Uterus (tissue), 3 donors: ENCODE measurements at regions not wholly inside any gene's neighbourhood (a gene's known extent, or its start where the extent isn't known, plus 50 kb on each side); places are given as distances from the start of the nearest gene placed in this dataset.

ENCODE experiments used
- DNase-seq, 2 donors: peaks; one replicate each; pipeline ENCODE4 v3.0.0-alpha.2; 2019 to 2020
- H3K27ac ChIP-seq, 2 donors: fragments of 200-600 bp; sonication (generic); 1 replicate in 1 of 2; 2 replicates in 1 of 2; pipeline ENCODE4 v1.5.1; 2016 to 2018
- H3K27me3 ChIP-seq, 2 donors: fragments of 200-600 bp; sonication (generic); one replicate each; pipeline ENCODE4 v1.5.1; 2018 to 2019; ENCODE audit warnings: control low read depth in 1 of 2
- H3K36me3 ChIP-seq, 2 donors: fragments of 200-600 bp; sonication (generic); one replicate each; pipeline ENCODE4 v1.5.1; 2019; ENCODE audit warnings: control low read depth in 1 of 2
- H3K4me1 ChIP-seq, 2 donors: fragments of 200-600 bp; sonication (generic); one replicate each; pipeline ENCODE4 v1.5.1; 2018 to 2019; ENCODE audit warnings: control low read depth in 1 of 2
- H3K4me3 ChIP-seq, 2 donors: fragments of 200-600 bp; sonication (generic); 1 replicate in 1 of 2; 2 replicates in 1 of 2; pipeline ENCODE4 v1.5.1; 2018 to 2019; ENCODE audit warnings: mild to moderate bottlenecking in 1 of 2
- H3K9me3 ChIP-seq, 2 donors: fragments of 200-600 bp; sonication (generic); one replicate each; pipeline ENCODE4 v1.5.1; 2019; ENCODE audit warnings: control low read depth in 1 of 2
- POLR2A ChIP-seq, 2 donors: fragments of 450-650 bp; IDR thresholded peaks; one replicate each; pipeline ENCODE4 v1.6.1; 2016; ENCODE audit warnings: antibody characterized with exemption in 2 of 2, mild to moderate bottlenecking in 1 of 2, moderate library complexity in 1 of 2
- intact Hi-C: fragments of 100-400 bp; cut with DNase I; formaldehyde crosslinking; loops from one replicate; pipeline ENCODE4 v1.15.1; 2023; ENCODE audit warnings: low total_unique reads
- TF ChIP-seq, protein P1 (sequence below), 4 experiments: fragments of 200-600 bp in 2 of 4; fragments of 450-650 bp in 2 of 4; sonication (generic) in 2 of 4; IDR thresholded peaks; one replicate each; pipeline ENCODE4 v1.5.1; 2016 to 2019; ENCODE audit warnings: antibody characterized with exemption in 4 of 4, mild to moderate bottlenecking in 2 of 4, moderate library complexity in 1 of 4
- donor health status: DM: yes; HTN: yes; CAD: no.

DNA sequence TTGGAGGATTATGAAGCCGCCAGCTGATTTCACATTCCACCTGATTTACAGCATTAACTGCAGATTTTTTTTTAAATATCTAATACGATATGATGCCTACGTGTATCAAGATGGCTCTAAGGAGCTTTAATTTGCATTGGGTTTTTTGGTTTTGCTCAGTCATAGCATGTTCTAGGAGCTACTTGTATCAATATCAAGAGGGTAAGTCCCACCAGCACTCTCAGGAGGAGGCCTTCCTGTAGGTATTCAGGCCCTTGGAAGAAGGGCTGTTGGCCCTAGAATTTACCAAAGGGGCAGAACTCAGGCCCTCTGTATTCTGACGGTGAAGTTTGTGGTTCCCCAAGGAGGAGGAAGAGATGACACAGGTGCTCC is 97.2 kb upstream of the IPO5 start:
- Histone ChIP-seq H3K27ac (no peak overlapping the region), H3K4me3 (no peak overlapping the region), H3K4me1 (no peaks in the 10 kb centered on the region), H3K9me3 (no peaks in the 10 kb centered on the region), H3K36me3 (no peaks in the 10 kb centered on the region), H3K27me3 (no peaks in the 10 kb centered on the region)
- intact Hi-C loops = no loop called here
- DNase-seq = no peak
- TF ChIP-seq, protein P1, sequence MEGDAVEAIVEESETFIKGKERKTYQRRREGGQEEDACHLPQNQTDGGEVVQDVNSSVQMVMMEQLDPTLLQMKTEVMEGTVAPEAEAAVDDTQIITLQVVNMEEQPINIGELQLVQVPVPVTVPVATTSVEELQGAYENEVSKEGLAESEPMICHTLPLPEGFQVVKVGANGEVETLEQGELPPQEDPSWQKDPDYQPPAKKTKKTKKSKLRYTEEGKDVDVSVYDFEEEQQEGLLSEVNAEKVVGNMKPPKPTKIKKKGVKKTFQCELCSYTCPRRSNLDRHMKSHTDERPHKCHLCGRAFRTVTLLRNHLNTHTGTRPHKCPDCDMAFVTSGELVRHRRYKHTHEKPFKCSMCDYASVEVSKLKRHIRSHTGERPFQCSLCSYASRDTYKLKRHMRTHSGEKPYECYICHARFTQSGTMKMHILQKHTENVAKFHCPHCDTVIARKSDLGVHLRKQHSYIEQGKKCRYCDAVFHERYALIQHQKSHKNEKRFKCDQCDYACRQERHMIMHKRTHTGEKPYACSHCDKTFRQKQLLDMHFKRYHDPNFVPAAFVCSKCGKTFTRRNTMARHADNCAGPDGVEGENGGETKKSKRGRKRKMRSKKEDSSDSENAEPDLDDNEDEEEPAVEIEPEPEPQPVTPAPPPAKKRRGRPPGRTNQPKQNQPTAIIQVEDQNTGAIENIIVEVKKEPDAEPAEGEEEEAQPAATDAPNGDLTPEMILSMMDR (IDR thresholded peaks at IDR 0.05) = no peak
- no peak for TF ChIP-seq POLR2A (IDR thresholded peaks at IDR 0.05)

- Histone ChIP-seq H3K36me3 (no peaks in the 10 kb centered on the region), H3K4me1 (no peaks in the 10 kb centered on the region), H3K9me3 (no peaks in the 10 kb centered on the region), H3K27ac (no peak overlapping the region), H3K4me3 (no peak overlapping the region), H3K27me3 (no peaks in the 10 kb centered on the region)
- TF ChIP-seq, protein P1 (IDR thresholded peaks at IDR 0.05) = no peak
- TF ChIP-seq POLR2A (IDR thresholded peaks at IDR 0.05) = no peak
- DNase-seq = no peak
- intact Hi-C loops = no loop called here
These were observed 95.3 kb upstream of the IPO5 start for GRCh38 chr13:97858161-97858560.

DNA sequence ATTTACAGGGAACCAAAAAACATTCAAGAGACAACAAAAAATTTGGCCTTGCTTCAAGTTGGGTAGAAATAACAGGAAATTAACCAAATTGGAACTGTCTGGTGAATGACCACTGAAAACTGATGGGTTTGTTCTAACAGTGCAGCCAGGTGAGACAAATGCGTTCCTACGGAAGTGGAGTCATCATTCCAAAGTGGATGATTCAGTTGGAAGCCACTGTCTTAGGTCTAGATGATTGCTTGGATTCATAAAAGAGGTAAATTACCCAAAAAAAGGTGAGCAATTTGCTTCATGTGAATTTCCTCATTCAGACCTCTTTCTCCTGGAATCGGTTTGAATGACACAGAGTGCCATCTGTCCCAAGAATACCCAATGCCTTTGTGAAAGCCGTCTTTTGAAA is 87.1 kb upstream of the IPO5 start:
- Histone ChIP-seq H3K27ac (no peak overlapping the region), H3K9me3 (no peaks in the 10 kb centered on the region), H3K4me3 (no peak overlapping the region), H3K27me3 (no peaks in the 10 kb centered on the region), H3K4me1 (no peaks in the 10 kb centered on the region), H3K36me3 (no peaks in the 10 kb centered on the region)
- TF ChIP-seq POLR2A (IDR thresholded peaks at IDR 0.05) = no peak
- TF ChIP-seq, protein P1 (IDR thresholded peaks at IDR 0.05) = no peak
- DNase-seq = no peak
- intact Hi-C loops = no loop called here

DNA sequence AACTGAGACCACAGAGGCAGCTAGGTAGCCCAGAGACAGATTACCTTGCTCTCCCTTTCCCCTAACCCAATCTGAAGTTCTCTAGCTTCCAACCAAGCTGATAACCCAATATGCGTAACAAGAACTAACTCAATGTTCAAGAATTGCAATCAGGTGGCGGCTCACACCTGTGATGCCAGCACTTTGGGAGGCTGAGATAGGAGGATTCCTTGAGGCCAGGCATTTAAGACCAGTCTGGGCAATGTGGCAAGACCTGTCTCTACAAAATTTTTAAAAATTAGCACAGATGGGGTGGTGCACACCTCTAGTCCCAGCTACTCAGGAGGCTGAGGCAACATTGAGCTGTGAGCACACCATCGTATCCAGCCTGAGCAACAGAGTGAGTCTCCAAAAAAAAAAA is 86.7 kb upstream of the IPO5 start:
- H3K36me3 ChIP-seq = no peaks in the 10 kb centered on the region
- intact Hi-C loops = no loop called here
- no peak for DNase-seq
- H3K27me3 ChIP-seq = no peaks in the 10 kb centered on the region
- no peaks in the 10 kb centered on the region for H3K9me3 ChIP-seq
- H3K4me3 ChIP-seq = no peak overlapping the region
- no peak for TF ChIP-seq POLR2A (IDR thresholded peaks at IDR 0.05)
- TF ChIP-seq, protein P1 (IDR thresholded peaks at IDR 0.05) = no peak
- H3K27ac ChIP-seq = no peak overlapping the region
- no peaks in the 10 kb centered on the region for H3K4me1 ChIP-seq

DNA sequence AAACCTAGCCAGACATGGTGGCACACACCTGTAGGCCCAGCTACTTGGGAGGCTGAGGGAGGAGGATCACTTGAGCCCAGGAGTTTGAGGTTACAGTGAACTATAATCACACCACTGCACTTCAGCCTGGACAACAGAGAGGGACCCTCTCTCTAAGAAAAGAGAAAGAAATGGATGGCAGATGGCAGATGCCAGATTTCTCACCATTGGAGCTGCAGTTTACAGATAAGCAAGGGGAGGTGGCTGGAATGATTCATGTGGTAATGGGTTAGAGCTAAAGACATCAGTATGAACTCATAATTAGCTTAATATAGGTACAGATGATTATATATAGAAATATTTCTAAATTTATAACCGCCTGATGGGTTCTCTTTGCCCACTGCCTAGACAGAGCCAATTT is 80.1 kb upstream of the IPO5 start:
- TF ChIP-seq POLR2A (IDR thresholded peaks at IDR 0.05) = no peak
- TF ChIP-seq, protein P1 (IDR thresholded peaks at IDR 0.05) = no peak
- H3K4me1 ChIP-seq = no peaks in the 10 kb centered on the region

More for the DNA sequence above, 80.1 kb upstream of the IPO5 start:
- H3K36me3 ChIP-seq = no peaks in the 10 kb centered on the region
- no peak overlapping the region for H3K4me3 ChIP-seq
- no peak overlapping the region for H3K27ac ChIP-seq
- H3K27me3 ChIP-seq = no peaks in the 10 kb centered on the region
- DNase-seq = no peak
- no peaks in the 10 kb centered on the region for H3K9me3 ChIP-seq
- intact Hi-C loops = no loop called here
